Keratinocyte (primary cell): ENCODE measurements at regions not wholly inside any gene's neighbourhood (a gene's known extent, or its start where the extent isn't known, plus 50 kb on each side); places are given as distances from the start of the nearest gene placed in this dataset.

Experiments
- DNase-seq: peaks from one replicate; pipeline ENCODE4 v3.0.0-alpha.2; 2011; ENCODE audit warnings: low read depth, missing footprints, low spot score
- FAIRE-seq: peaks from 2 replicates; lab custom pipeline; 2011; peaks lifted over from hg19 to GRCh38; lab: Jason Lieb, UNC
- H2AFZ ChIP-seq: 2 replicates; pipeline ENCODE4 v1.6.0; 2012; ENCODE audit warnings: low read length, control low read depth, inconsistent platforms; ENCODE audit not compliant: control insufficient read depth
- H3K27ac ChIP-seq: 2 replicates; pipeline ENCODE4 v1.5.1; 2011; ENCODE audit warnings: low read length; ENCODE audit not compliant: control insufficient read depth, insufficient read depth
- H3K27me3 ChIP-seq: 3 replicates; pipeline ENCODE4 v1.6.0; 2011; ENCODE audit warnings: low read length; ENCODE audit not compliant: control insufficient read depth, insufficient read depth; ENCODE audit errors: extremely low read depth
- H3K36me3 ChIP-seq, 2 experiments: 2 replicates in 1 of 2; 3 replicates in 1 of 2; pipeline ENCODE4 v1.5.1; 2011; ENCODE audit warnings: low read length in 2 of 2, mild to moderate bottlenecking in 1 of 2; ENCODE audit not compliant: control insufficient read depth in 2 of 2, insufficient read depth in 2 of 2; ENCODE audit errors: extremely low read depth in 1 of 2
- H3K4me1 ChIP-seq: 3 replicates; pipeline ENCODE4 v1.5.1; 2011; ENCODE audit warnings: low read length; ENCODE audit not compliant: control insufficient read depth, insufficient read depth; ENCODE audit errors: extremely low read depth
- H3K4me2 ChIP-seq: 3 replicates; pipeline ENCODE4 v1.6.0; 2011; ENCODE audit warnings: low read depth, low read length; ENCODE audit not compliant: control insufficient read depth, insufficient read depth; ENCODE audit errors: extremely low read depth
- H3K4me3 ChIP-seq, 3 experiments: fragments of 200-600 bp in 1 of 3; sonication (generic) in 1 of 3; 2 replicates in 2 of 3; 3 replicates in 1 of 3; pipeline ENCODE4 v1.5.1; 2011 to 2016; ENCODE audit warnings: low read length in 3 of 3, mild to moderate bottlenecking in 3 of 3, control low read depth in 2 of 3, inconsistent platforms in 1 of 3, low read depth in 1 of 3, mixed read lengths in 1 of 3, mixed run types in 1 of 3, moderate library complexity in 1 of 3; ENCODE audit not compliant: control insufficient read depth in 2 of 3, insufficient read depth in 2 of 3; ENCODE audit errors: extremely low read depth in 1 of 3
- H3K79me2 ChIP-seq: 2 replicates; pipeline ENCODE4 v1.6.0; 2012; ENCODE audit warnings: low read length; ENCODE audit not compliant: control insufficient read depth, insufficient read depth
- H3K9ac ChIP-seq: 3 replicates; pipeline ENCODE4 v1.6.0; 2011; ENCODE audit warnings: low read length; ENCODE audit not compliant: control insufficient read depth, insufficient read depth; ENCODE audit errors: extremely low read depth
- H3K9me1 ChIP-seq: 3 replicates; pipeline ENCODE4 v1.6.0; 2011; ENCODE audit warnings: low read length; ENCODE audit not compliant: control insufficient read depth, insufficient read depth; ENCODE audit errors: extremely low read depth
- H3K9me3 ChIP-seq: 2 replicates; pipeline ENCODE4 v1.5.1; 2012; ENCODE audit warnings: low read depth, low read length; ENCODE audit not compliant: control insufficient read depth
- H4K20me1 ChIP-seq: 3 replicates; pipeline ENCODE4 v1.6.0; 2011; ENCODE audit warnings: low read length; ENCODE audit not compliant: control insufficient read depth, insufficient read depth; ENCODE audit errors: extremely low read depth
- EZH2 ChIP-seq: IDR thresholded peaks from one replicate; pipeline ENCODE4 v1.6.1; 2012; ENCODE audit warnings: inconsistent platforms, mild to moderate bottlenecking, low read length, moderate library complexity
- dilution Hi-C: fragments of 300-500 bp; cut with MboI; formaldehyde crosslinking; loops from one replicate; pipeline ENCODE4 v1.7.0; 2020; ENCODE audit warnings: low sequenced_read_pairs; ENCODE audit not compliant: extremely low pct_ligation_motif_present
- TF ChIP-seq, protein P1 (sequence below), 3 experiments: IDR thresholded peaks in 1 of 3; conservative IDR thresholded peaks in 1 of 3; optimal IDR thresholded peaks in 1 of 3; 2 replicates in 2 of 3; 3 replicates in 1 of 3; pipeline versions ENCODE3 to v1.5.1; 2011; ENCODE audit warnings: low read length in 3 of 3, mild to moderate bottlenecking in 3 of 3, moderate library complexity in 2 of 3, control low read depth in 1 of 3, inconsistent platforms in 1 of 3; ENCODE audit not compliant: insufficient read depth in 2 of 3; ENCODE audit errors: extremely low read depth in 1 of 3

DNA sequence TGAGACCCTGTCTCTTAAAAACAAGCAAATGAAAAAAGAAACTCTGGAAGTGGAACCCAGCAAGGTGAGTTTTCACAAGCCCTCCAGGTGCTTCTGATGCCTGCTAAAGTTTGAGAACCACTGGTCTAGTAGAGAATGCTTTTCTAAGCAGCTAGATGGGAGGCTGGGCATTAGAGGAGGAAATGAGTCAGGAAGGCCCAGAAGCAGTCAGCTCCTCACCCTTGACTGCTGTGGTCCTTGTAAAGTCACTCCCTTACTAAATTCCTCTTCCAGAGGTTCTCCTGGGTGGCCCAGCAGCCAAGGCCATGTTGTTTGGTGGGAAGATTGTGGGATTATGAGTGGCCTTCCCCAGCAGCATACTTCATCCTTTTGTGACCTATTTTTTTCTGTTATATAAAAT lies 52.0 kb upstream of the FYN start:
- Histone ChIP-seq H2AFZ (no peak overlapping the region), H3K27me3 (no peaks in the 10 kb centered on the region), H3K4me1 (peaks cover 14% of the 10 kb centered on the region), H3K27ac (no peak overlapping the region), H3K79me2 (no peaks in the 10 kb centered on the region), H3K9ac (no peak overlapping the region), H3K4me3 (no peak overlapping the region), H3K36me3 (no peaks in the 10 kb centered on the region), H3K4me2 (no peak overlapping the region), H4K20me1 (no peaks in the 10 kb centered on the region), H3K9me1 (no peaks in the 10 kb centered on the region), H3K9me3 (no peaks in the 10 kb centered on the region)
- DNase-seq (no peak), FAIRE-seq (peak; percentile 79)
- TF ChIP-seq EZH2 = no peak
- TF ChIP-seq, protein P1, sequence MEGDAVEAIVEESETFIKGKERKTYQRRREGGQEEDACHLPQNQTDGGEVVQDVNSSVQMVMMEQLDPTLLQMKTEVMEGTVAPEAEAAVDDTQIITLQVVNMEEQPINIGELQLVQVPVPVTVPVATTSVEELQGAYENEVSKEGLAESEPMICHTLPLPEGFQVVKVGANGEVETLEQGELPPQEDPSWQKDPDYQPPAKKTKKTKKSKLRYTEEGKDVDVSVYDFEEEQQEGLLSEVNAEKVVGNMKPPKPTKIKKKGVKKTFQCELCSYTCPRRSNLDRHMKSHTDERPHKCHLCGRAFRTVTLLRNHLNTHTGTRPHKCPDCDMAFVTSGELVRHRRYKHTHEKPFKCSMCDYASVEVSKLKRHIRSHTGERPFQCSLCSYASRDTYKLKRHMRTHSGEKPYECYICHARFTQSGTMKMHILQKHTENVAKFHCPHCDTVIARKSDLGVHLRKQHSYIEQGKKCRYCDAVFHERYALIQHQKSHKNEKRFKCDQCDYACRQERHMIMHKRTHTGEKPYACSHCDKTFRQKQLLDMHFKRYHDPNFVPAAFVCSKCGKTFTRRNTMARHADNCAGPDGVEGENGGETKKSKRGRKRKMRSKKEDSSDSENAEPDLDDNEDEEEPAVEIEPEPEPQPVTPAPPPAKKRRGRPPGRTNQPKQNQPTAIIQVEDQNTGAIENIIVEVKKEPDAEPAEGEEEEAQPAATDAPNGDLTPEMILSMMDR (optimal IDR thresholded peaks at IDR 0.05 in 1 of 3, IDR thresholded peaks at IDR 0.05 in 1 of 3, conservative IDR thresholded peaks at IDR 0.05 in 1 of 3; ENCODE audit: extremely low read depth in 1 of 3, insufficient read depth in 2 of 3, low read length in 3 of 3) = no peak
- dilution Hi-C loops = no loop called here

DNA sequence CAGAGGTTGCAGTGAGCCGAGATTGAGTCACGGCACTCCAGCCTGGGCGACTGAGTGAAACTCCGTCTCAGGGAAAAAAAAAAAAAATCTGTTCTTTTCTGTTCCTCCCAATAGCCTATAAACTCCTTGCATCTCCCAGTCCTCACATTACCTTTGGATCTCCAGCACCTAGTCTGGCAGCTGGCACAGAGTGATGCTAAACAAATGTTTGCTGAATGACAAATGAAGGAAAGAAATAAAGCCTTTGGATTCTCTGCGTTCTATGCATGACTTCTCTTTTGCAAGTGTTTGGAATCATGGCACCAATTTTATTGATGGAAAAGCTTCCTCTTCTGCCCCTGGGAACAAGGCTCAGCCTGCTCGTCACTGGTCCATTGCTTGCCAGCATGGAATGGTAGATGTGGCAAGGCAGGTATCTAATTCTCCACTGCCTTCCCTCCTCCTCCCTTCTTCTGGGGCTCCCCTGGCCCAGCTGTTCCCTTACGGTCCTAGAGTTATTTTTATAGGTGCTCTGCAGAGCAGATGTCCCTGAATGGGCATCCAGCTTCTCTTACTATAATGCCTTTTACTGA lies 53.6 kb upstream of the FYN start:
- dilution Hi-C loops = no loop called here

More for the DNA sequence above, 53.6 kb upstream of the FYN start:
- Histone ChIP-seq H3K9me1 (no peaks in the 10 kb centered on the region), H3K27ac (no peak overlapping the region), H3K4me3 (no peak overlapping the region), H3K79me2 (no peaks in the 10 kb centered on the region), H3K4me2 (no peak overlapping the region), H2AFZ (no peak overlapping the region), H3K9me3 (no peaks in the 10 kb centered on the region), H3K9ac (no peak overlapping the region), H4K20me1 (no peaks in the 10 kb centered on the region), H3K27me3 (no peaks in the 10 kb centered on the region), H3K4me1 (peaks cover 14% of the 10 kb centered on the region), H3K36me3 (no peaks in the 10 kb centered on the region)
- TF ChIP-seq EZH2 = no peak
- TF ChIP-seq, protein P1 (optimal IDR thresholded peaks at IDR 0.05 in 1 of 3, IDR thresholded peaks at IDR 0.05 in 1 of 3, conservative IDR thresholded peaks at IDR 0.05 in 1 of 3; ENCODE audit: extremely low read depth in 1 of 3, insufficient read depth in 2 of 3, low read length in 3 of 3) = no peak
- FAIRE-seq (no peak), DNase-seq (no peak)
